Amniotic stem cell (primary cell): ENCODE measurements at regions not wholly inside any gene's neighbourhood (a gene's known extent, or its start where the extent isn't known, plus 50 kb on each side); places are given as distances from the start of the nearest gene placed in this dataset.
"Not testable (repeated sequence)": the region's sequence is repeated elsewhere in the genome, so short reads cannot be mapped to it uniquely, and the experiment has no call there.

Experiments used
- DNase-seq: peaks from one replicate; lab custom pipeline; 2025; lab: John Stamatoyannopoulos, UW

GRCh38 chr11:91483956-91484355 lies 740.7 kb upstream of the FAT3 start:
- not testable (repeated sequence) for DNase-seq

DNA sequence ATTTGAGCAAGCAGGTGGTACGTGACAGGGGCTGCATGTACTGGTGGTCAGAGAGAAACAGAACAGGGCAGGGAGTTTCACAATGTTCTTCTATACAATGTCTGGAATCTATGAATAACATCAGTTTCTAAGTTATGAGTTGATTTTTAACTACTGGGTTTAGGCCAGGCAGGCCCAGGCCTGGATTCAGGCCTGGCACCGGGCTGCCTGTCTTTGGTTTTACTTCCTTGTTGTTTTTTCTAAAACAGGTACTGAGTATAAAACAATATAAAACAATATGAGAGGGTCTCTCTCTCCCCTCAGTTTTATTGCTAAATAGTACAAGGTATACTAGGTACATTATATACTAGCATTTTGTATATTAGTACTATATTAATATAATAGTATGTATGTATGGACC lies 742.7 kb upstream of the FAT3 start:
- not testable (repeated sequence) for DNase-seq

DNA sequence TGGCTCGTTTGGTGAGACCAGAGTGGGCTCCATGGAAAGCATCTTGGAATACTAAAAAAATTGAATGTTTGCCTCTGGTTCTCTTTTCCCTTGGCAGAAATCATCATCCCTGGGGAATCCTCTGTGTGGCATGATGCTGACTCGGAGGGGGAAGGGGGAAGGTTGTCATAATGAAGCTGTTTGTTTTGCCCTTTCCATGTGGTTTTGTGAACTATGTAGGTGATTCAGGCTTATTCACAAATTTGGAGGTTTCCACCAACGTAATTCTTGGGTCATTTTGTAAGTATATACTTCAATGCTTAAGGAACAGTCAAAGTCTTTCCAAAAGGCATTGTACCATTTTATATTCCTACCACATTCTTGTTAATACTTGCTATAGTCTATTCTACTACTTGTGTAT lies 754.0 kb upstream of the FAT3 start:
- no peak for DNase-seq

GRCh38 chr11:91459840-91460239 lies 764.8 kb upstream of the FAT3 start:
- DNase-seq: no peak

DNA sequence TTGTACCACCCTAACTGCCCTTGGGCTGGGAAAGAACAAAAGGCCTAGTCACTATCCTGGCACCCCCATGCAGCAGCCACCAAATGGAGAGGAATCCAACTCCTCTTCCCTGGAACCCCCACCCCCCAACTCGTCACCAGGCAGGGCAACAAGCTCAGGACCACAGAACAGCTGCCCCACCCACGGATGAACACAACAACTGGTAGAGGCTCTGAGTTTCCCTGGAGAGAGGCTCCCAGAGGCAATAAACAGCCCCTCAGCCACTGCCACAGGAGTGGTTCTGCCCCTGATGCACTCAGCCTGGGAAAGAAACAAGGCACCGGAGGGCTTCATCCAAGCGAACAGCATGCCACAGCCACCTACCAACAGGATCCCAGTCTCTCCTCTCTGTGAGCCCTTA lies 778.4 kb upstream of the FAT3 start:
- no peak for DNase-seq

DNA sequence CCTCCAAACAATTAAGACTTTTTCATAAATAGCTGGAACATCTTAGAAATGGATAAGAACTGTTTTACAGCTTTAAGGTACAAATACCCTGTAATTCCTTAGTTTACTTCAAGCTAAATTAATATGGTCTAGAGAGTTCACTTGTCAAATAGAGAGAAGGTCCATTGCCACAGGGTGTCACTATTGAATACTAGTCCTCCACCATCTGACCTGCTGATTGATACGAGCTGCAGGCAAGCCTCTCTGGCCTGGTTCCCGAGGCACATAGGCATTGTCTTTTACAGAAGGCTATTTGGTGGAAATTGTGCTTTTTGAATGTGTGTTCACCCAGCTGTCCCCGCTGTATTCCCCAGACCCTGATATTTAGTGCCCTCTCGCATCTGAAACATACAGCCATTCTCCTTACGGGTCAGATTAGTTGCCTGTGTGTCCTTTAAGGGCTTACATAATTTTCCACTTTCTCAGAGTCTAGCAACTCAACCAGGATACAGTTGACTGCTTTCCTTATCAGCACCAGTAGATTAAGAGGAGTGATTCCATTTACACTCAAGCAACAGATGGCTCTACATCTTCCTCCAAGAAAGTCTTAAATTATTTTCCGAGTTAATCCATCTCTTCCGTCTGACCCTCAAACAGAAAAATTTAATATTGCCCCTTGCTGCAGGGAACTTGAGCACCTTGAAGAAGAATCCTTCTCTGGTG lies 788.8 kb upstream of the FAT3 start:
- no peak for DNase-seq

DNA sequence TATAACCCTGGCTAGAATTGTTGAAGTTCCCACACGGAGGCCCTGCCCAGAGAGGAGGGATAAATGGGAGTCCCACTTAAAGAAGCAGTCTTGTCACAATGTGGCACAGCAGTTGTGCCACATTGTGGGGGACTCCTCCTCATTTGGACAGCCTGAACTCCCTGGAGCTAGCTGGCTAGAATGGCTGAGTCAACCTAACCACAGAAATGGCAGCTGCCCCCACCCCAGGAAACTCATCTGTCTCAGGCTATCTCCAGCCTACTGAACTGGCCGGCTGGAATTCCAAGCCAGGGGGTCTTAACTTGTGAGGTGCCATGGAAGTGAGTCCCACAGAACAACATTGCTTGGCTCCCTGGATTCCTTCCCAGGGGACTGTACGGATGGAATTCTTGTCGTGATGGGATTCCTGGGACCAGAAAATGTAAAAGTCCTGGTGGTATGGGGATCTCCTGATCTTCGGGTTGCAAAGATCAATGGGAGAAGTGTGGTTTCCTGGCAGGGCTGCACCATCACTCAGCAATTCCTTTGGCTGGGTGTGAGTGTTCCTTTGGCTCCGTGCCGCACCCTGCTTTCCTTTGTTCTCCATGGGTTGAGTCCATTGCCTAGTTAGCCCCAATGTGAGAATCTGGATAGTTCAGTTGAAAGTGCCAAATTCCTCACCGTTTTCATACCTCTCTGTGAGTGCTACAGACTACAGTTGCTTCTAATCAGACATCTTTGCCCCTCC lies 791.2 kb upstream of the FAT3 start:
- DNase-seq: no peak

DNA sequence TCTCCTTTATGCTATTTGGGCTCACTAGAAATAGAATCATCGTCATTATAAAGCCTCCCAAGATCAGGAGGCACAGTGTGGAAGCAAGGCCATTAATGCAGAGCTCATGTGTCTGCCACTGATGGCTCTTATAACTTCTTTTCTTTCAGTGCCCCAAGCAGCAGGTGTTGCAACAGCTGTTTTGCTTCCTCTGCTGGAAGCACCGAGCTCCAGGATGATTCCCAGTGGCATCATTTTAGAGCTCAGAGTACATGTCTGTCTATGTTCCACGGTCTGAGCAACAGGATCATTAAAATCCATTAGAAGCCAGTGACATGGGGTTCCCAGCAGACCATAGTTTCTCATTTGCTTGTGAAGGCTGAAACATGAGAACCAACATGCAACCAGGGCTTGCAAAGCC lies 803.0 kb upstream of the FAT3 start:
- no peak for DNase-seq

- DNase-seq: no peak
Observed at GRCh38 chr11:91407842-91408241, 816.8 kb upstream of the FAT3 start.

GRCh38 chr11:91406009-91406408 lies 818.6 kb upstream of the FAT3 start:
- no peak for DNase-seq

DNA sequence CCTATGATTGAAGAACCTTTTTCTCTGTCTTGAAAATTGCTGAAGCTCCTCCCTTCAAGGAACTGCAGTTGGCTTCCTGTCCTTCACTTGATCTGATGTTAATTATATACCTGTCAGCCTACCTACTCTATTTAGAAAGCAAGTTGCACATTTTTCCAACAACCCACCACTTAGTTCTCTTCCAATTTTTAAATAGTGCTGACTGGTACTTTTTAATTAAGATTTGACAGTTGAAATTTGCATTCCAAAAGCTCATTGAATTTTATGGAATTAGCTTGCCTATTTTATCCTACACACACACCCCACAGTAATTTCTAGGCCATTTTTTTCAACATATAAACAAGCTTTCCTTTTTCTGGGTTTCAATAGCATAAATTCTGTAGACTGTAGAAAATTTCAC lies 820.3 kb upstream of the FAT3 start:
- DNase-seq: no peak

DNA sequence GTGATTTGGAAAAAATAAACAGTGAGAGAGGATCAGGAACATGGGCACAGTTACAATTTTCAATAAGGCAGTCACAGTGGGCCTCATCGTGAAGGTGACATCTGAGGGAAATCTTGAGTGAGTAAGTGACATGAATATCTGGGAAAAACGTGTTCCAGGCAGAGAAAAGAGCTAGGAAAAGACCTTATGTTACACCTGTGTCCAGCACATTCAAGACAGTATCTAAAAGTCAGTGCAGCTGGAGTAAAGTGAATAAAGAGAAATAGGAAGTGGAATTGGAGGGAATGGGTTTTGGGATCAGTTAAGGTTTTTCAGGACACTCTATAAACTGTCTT lies 827.5 kb upstream of the FAT3 start:
- DNase-seq: no peak

DNA sequence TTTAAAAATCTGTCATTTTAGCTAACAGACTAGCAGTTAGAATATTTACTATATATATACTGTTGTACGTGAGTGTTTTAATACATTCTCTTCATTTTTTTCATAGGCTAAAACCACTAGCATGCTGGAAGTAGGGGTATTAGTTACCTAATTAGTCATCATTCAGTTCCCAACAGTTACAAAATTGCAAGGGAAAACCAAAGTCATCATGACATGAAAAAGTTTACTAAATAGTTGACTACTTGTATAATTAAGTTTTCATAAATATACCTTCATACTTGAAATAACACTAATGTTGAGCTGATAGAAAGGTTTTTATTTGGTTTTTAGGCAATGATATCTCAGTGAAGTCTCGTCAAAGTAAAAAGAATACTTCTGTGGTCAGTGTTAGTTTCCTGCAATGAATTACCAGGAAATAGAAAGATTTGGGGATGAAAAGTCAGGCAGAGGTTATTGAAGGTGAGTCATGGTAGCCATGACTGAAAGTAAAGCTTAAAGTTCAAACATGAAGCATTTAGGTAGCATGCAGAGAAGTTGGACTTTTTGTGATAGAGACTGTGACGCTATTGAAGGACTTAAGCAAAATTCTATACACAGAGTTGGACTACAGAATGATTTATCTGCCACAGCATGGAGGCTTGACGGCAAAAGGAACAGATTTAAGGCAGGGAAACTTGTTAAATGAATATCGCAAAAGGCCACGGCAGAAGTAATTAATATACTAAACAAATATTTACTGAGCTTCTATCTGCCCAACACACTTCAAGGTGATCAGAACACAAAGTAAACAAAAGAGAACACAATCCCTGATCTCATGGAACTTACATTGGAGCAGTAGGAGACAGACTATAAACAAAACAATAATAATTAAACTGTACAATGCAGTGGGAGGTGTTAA lies 828.1 kb upstream of the FAT3 start:
- no peak for DNase-seq

- DNase-seq: no peak
Observed at GRCh38 chr11:91394727-91395414, 829.7 kb upstream of the FAT3 start.

DNA sequence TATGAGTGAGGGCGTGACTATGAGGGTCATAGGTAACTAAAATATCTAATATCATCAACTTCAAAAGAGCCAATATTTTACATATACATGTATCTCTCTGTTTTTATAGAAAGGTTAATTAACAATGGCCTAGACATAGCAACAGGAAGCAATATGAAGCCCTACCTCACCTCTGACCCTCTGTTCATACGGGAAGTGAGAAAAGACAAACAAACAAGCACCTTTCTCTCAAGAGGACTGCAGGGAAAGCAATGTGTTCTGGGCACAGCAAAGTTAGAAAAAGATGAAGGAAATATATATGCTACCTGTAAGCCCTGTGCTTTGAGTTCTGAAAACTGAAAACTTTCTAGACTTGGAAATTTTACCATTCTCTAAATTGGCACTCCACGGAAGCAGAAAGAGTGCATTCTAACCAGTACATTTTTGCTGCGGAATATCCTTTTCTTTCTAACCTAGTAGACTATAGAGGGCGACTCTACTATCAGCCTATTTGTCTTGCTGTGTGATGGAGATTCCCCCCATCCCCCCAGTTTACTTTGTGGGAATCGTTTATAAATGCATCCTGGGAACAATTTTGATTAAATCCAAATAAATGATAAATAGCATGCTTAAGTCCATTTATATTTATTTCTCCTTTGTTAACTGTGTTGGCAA lies 830.4 kb upstream of the FAT3 start:
- no peak for DNase-seq

DNA sequence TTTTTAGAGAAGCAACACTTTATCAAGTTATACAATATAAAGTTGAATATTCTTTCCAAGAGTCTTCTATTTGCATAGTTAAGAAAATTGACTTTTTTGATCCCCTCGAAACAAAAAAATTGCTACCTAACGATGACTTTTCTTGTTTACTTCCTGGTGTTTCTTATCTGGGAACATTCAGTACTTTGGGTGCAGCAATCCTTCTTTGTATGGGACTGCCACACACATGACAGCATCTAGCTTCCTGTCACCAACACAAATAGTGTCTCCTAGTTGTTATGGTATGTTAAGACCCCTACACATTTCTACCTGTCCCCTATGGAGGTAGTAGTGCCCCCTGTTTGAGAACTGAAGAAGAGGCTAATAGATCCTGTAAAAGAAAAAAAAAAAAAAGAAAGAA lies 841.7 kb upstream of the FAT3 start:
- no peak for DNase-seq

DNA sequence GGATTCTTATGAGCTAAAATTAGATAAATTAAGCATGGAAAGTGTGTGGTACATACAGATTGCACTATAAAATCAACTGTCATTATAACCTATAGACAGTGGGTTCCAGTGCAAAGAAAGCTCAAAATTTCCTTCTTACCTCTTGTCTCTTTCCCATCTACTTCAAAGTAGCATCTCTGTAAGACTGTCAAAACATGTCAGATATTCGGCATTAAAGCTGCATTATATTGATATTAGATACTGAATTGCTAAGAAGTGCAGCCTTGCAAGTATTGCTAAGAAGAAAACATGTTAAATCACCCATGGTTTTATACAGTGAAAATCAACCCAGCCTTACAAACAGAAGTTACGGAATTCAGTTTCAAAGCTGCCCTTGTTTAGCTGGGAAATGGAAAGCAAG lies 849.8 kb upstream of the FAT3 start:
- no peak for DNase-seq

GRCh38 chr11:91373497-91373896 lies 851.1 kb upstream of the FAT3 start:
- no peak for DNase-seq

DNA sequence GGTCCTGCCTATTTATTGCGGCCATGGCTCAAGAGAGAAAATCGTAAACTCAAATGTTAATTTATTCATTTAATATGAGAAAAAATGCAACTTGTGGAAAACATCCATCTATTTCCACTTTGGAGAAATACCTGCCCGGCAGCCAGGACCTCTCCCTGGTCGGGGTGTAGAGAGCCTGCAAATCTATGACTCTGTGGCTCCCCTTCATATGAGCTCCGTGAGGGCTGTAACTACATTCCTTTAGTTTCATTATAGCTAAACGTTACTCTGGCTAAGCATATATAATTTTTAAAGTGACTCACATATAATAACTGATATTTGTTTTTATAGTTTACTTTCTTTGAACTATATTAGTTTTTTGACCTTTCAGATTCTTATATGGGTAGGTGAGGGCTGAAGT lies 857.8 kb upstream of the FAT3 start:
- no peak for DNase-seq

GRCh38 chr11:91365986-91366585 lies 858.5 kb upstream of the FAT3 start:
- DNase-seq: no peak

DNA sequence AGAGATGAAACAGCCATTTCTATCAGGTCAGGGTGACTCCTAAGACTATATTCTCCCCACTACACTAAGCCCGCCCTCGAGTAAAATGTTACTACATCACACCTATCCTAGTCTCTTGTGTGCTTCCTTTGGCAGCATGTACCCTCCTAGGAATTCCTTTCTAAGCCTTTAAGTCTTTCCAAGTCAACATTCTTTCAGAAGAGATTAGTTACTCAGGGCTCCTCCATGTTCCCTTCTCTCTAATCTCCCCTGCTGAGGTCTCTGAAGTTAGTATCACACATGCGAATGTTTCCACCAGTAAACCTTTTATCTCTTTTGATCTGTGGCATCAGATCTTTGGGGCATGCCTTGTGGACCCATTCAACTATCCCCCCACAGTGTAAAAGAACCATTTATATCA lies 873.7 kb upstream of the FAT3 start:
- DNase-seq: no peak
